Omental fat pad (tissue), 3 donors: ENCODE measurements at regions not wholly inside any gene's neighbourhood (a gene's known extent, or its start where the extent isn't known, plus 50 kb on each side); places are given as distances from the start of the nearest gene placed in this dataset.

Source experiments
- ATAC-seq: fragments of 150-250 bp; one replicate; pipeline ENCODE4 v1.9.1; 2016; ENCODE audit warnings: mild to moderate bottlenecking, moderate library complexity; ENCODE audit not compliant: low FRiP score
- DNase-seq: peaks from one replicate; pipeline ENCODE4 v3.0.0-alpha.2; 2019; ENCODE audit warnings: low spot score
- CTCF ChIP-seq, 3 donors: fragments of 450-650 bp; IDR thresholded peaks; one replicate each; pipeline ENCODE4 v1.5.1; 2016 to 2017; ENCODE audit warnings: antibody characterized with exemption in 3 of 3, mild to moderate bottlenecking in 3 of 3, moderate library complexity in 2 of 3

DNA sequence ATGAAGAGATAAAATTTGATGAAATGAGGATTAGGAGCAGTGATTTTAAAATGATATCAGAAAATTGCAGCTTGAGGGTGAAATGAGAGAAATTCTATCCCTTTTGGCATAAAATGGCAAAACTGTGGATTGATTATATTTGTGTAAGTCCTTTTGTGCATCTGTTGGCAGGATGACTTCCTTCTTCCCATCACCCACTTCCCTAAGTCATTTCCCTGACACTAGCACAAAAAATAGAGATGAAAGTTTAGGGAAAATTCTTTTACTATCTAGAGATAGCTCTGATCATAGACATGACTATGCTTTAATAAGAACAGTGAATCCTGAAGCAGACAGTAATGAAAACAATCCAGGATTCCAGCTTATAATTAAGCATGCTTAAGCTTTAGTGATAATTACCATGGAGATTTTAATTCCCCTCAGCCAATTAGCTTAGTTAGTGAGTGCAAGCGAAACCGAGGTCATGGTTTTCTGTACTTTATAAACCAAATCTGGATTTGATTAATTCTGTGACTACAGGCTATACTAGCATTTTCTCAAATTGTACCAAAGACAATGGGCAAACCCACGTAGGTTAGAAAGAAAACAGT lies 163.6 kb upstream of the TARS1 start:
- DNase-seq (no peak), ATAC-seq (no peak)
- TF ChIP-seq CTCF (IDR thresholded peaks at IDR 0.05) = no peak

DNA sequence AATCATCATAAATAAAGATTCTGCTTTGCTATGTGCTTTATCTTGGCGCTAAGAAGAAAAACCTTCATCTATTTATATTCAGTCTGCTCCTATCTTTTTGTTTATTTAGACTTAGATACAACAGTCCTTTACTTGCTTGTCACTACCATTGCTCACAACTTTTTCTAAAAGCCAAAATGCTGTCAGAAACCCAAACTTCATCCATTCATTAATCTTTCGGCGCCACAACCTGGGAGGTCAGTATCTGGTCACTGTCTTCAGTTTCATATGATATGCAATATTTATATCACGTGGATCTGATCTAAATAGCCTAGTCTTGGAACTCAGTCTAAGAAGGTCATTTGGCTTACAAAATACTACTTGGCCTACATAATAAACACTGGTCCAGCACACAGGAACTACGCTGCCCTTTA lies 159.3 kb upstream of the TARS1 start:
- peak; percentile 44 for ATAC-seq
- TF ChIP-seq CTCF (IDR thresholded peaks at IDR 0.05) = no peak
- no peak for DNase-seq

GRCh38 chr5:33282157-33282556 lies 158.6 kb upstream of the TARS1 start:
- DNase-seq = no peak
- ATAC-seq = no peak
- no peak for TF ChIP-seq CTCF (IDR thresholded peaks at IDR 0.05)

- ATAC-seq (no peak), DNase-seq (no peak)
- TF ChIP-seq CTCF (IDR thresholded peaks at IDR 0.05) = no peak
These were observed 158.1 kb upstream of the TARS1 start for GRCh38 chr5:33282696-33283095.

GRCh38 chr5:33283243-33283642 lies 157.5 kb upstream of the TARS1 start:
- no peak for TF ChIP-seq CTCF (IDR thresholded peaks at IDR 0.05)
- DNase-seq (no peak), ATAC-seq (no peak)

DNA sequence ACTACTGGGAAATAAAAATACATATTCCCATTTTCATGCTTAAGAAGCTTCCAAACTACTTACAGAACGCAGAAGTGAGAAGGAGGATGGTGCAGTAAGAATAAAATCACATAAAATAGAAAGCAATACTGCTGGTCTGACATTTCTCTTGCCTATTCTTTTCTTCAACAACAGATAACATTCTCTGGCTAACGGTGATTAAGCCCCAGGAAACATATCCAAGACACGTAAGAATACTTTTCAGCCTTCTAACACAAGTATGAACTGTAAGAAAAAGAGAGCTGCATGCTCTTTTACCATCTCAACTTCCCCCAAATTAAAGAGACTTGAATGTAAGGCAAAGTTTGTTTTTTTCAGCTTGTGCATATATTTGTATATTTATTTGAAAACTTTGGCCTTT lies 156.1 kb upstream of the TARS1 start:
- TF ChIP-seq CTCF (IDR thresholded peaks at IDR 0.05) = no peak
- ATAC-seq (no peak), DNase-seq (no peak)

GRCh38 chr5:33287242-33287641 lies 153.5 kb upstream of the TARS1 start:
- DNase-seq (no peak), ATAC-seq (no peak)
- TF ChIP-seq CTCF (IDR thresholded peaks at IDR 0.05) = no peak
